ENCODE measurements at regions not wholly inside any gene's neighbourhood (a gene's known extent, or its start where the extent isn't known, plus 50 kb on each side); places are given as distances from the start of the nearest gene placed in this dataset.

DNA sequence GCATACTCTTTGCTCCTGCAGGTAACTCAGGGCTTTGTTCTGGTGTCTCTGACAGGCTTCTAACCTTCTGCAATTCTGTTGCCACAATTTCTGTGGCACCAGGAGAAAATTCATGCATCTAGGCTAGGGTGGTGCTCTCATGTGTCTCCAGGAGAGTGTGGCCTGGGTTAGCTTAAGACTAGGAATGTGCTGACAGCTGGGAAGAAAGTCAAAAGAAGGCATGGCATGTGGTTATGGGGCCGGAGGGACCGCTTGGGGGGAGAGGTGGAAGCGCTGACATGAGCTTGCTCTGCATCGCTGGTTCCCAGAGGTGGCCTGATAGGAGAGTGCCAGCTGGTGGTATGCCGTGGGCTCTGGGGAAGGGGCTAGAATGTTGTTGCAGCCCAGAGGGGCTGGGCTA lies 173.3 kb upstream of the TNP1 start:
- TF ChIP-seq POLR2AphosphoS5 (IDR thresholded peaks at IDR 0.05; ENCODE audit: borderline replicate concordance, low read depth, low read length) (no peak), EZH2 (IDR thresholded peaks at IDR 0.05) (no peak), FOXP2 (optimal IDR thresholded peaks at IDR 0.05; ENCODE audit: control extremely low read depth, extremely low read length, insufficient read depth) (no peak)

All from SK-N-MC (cell line).